ENCODE measurements at regions not wholly inside any gene's neighbourhood (a gene's known extent, or its start where the extent isn't known, plus 50 kb on each side); places are given as distances from the start of the nearest gene placed in this dataset.

DNA sequence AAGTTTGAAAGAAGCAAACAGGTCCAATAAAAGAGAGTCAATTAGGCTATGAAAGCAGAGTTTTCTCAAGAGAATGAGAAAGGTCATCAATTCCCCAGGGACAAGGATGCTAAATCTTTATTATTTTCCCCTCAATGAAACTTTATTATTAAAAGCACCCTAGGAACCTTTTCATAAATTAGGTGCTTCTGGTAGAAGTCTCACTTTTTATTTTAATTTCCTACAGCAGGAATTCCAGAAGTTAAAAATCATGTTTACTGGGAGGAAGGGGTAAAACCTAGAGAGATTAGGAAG lies 223.2 kb upstream of the SOX5 start:
- TF ChIP-seq RFX5 (IDR thresholded peaks at IDR 0.05; ENCODE audit: low read depth, low read length) (no peak), MAFK (IDR thresholded peaks at IDR 0.05; ENCODE audit: low read depth, low read length) (no peak), SMC3 (IDR thresholded peaks at IDR 0.05; ENCODE audit: low read depth, low read length) (no peak), FOS (IDR thresholded peaks at IDR 0.05; ENCODE audit: low read depth, low read length) (no peak), POLR2A (IDR thresholded peaks at IDR 0.05; ENCODE audit: low read depth, low read length) (no peak), MAZ (IDR thresholded peaks at IDR 0.05; ENCODE audit: borderline replicate concordance, low read depth, low read length) (no peak), MXI1 (IDR thresholded peaks at IDR 0.05; ENCODE audit: borderline replicate concordance, low read depth, low read length) (no peak), CHD1 (IDR thresholded peaks at IDR 0.05; ENCODE audit: low read depth, low read length) (no peak), BHLHE40 (IDR thresholded peaks at IDR 0.05; ENCODE audit: low read depth, low read length) (no peak)
- TF ChIP-seq, protein P1, sequence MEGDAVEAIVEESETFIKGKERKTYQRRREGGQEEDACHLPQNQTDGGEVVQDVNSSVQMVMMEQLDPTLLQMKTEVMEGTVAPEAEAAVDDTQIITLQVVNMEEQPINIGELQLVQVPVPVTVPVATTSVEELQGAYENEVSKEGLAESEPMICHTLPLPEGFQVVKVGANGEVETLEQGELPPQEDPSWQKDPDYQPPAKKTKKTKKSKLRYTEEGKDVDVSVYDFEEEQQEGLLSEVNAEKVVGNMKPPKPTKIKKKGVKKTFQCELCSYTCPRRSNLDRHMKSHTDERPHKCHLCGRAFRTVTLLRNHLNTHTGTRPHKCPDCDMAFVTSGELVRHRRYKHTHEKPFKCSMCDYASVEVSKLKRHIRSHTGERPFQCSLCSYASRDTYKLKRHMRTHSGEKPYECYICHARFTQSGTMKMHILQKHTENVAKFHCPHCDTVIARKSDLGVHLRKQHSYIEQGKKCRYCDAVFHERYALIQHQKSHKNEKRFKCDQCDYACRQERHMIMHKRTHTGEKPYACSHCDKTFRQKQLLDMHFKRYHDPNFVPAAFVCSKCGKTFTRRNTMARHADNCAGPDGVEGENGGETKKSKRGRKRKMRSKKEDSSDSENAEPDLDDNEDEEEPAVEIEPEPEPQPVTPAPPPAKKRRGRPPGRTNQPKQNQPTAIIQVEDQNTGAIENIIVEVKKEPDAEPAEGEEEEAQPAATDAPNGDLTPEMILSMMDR (conservative IDR thresholded peaks at IDR 0.05; ENCODE audit: low read depth, low read length) = no peak
- Histone ChIP-seq H3K4me2 (ENCODE audit: low read depth, low read length) (no peak overlapping the region), H2BK5ac (ENCODE audit: low read depth, low read length, poor library complexity, severe bottlenecking) (no peak overlapping the region), H3K36me3 (ENCODE audit: control insufficient read depth, insufficient read depth, low read length) (no peaks in the 10 kb centered on the region), H2BK20ac (ENCODE audit: low read depth, low read length) (no peak overlapping the region), H4K91ac (ENCODE audit: insufficient read depth, low read depth, low read length) (no peak overlapping the region), H2BK120ac (ENCODE audit: low read depth, low read length) (no peak overlapping the region), H3K79me1 (ENCODE audit: low read depth in 1 of 2, low read length in 2 of 2) (no peaks in the 10 kb centered on the region; a peak in 1 of 4 replicates), H3K9me3 (ENCODE audit: control insufficient read depth, insufficient read depth, low read length) (no peaks in the 10 kb centered on the region), H3K4me1 (ENCODE audit: control insufficient read depth, insufficient read depth, low read length) (no peaks in the 10 kb centered on the region), H3K27ac (ENCODE audit: insufficient read depth, low read length) (no peak overlapping the region), H2BK15ac (ENCODE audit: low read depth, low read length) (no peak overlapping the region), H3K4ac (ENCODE audit: low read depth, low read length) (no peak overlapping the region), H4K20me1 (ENCODE audit: insufficient read depth, low read length) (no peaks in the 10 kb centered on the region), H2AK9ac (replicated peaks; ENCODE audit: low read depth, low read length, poor library complexity) (no peak overlapping the region), H3K56ac (ENCODE audit: extremely low read depth, insufficient read depth, low read length) (no peak overlapping the region), H3K18ac (ENCODE audit: low read depth, low read length) (no peak overlapping the region), H3K23ac (ENCODE audit: low read depth, low read length) (no peak overlapping the region), H3K14ac (replicated peaks; ENCODE audit: low read depth, low read length) (no peak overlapping the region), H4K5ac (ENCODE audit: low read depth, low read length) (no peak overlapping the region), H3K27me3 (ENCODE audit: control insufficient read depth, insufficient read depth, low read length) (no peaks in the 10 kb centered on the region), H3K9me1 (ENCODE audit: insufficient read depth, low read length) (no peaks in the 10 kb centered on the region), H3K9ac (ENCODE audit: low read depth, low read length) (no peak overlapping the region), H4K8ac (ENCODE audit: low read depth in 2 of 2, low read length in 2 of 2) (no peak overlapping the region), H3K4me3 (ENCODE audit: insufficient read depth, low read depth, low read length) (no peak overlapping the region), H2AFZ (replicated peaks; ENCODE audit: low read length, poor library complexity) (no peak overlapping the region), H2AK5ac (ENCODE audit: low read depth, low read length) (no peak overlapping the region)
- DNase-seq (no peak), ATAC-seq (ENCODE audit: low read depth) (no peak)
- no TSS peak for BruUV-seq (replicated peaks)
- in situ Hi-C loops (cut with MboI; ENCODE audit: low sequenced_read_pairs) (no loop called here), dilution Hi-C loops (cut with HindIII; ENCODE audit: low sequenced_read_pairs, unreplicated experiment) (no loop called here), intact Hi-C loops (cut with micrococcal nuclease) (no loop called here)
- POLR2A ChIA-PET (ENCODE audit: unreplicated experiment) = no interaction called here
- CTCF ChIA-PET = no interaction called here

Data from IMR-90 (cell line).